HEK293T (cell line): ENCODE measurements at regions not wholly inside any gene's neighbourhood (a gene's known extent, or its start where the extent isn't known, plus 50 kb on each side); places are given as distances from the start of the nearest gene placed in this dataset.

Source experiments
- CTCF ChIA-PET: fragments of 350-600 bp; formaldehyde crosslinking; extraction: SDS; loops from one replicate; lab custom pipeline; 2021; ENCODE audit warnings: antibody characterized with exemption, inconsistent platforms; lab: Yijun Ruan, JAX
- POLR2A ChIA-PET: fragments of 350-600 bp; formaldehyde crosslinking; extraction: SDS; loops from one replicate; lab custom pipeline; 2020; ENCODE audit warnings: antibody characterized with exemption, inconsistent platforms; lab: Yijun Ruan, JAX
- DNase-seq: peaks from one replicate; pipeline ENCODE4 v3.0.0; 2012; ENCODE audit warnings: mixed read lengths; ENCODE audit errors: extremely low spot score
- ARNT ChIP-seq: fragments of 450-650 bp; IDR thresholded peaks from 2 replicates; pipeline ENCODE4 v1.6.1; 2017; ENCODE audit warnings: mild to moderate bottlenecking
- BHLHE40 ChIP-seq: fragments of 450-650 bp; IDR thresholded peaks from 2 replicates; pipeline ENCODE4 v1.6.1; 2016; ENCODE audit warnings: mild to moderate bottlenecking, moderate library complexity, borderline replicate concordance
- CTBP1 ChIP-seq: fragments of 450-650 bp; IDR thresholded peaks from 2 replicates; pipeline ENCODE4 v1.6.1; 2016; ENCODE audit warnings: borderline replicate concordance
- ELF4 ChIP-seq: fragments of 450-650 bp; IDR thresholded peaks from 2 replicates; pipeline ENCODE4 v1.6.1; 2017; ENCODE audit warnings: antibody characterized with exemption
- FOXA1 ChIP-seq: fragments of 450-650 bp; IDR thresholded peaks from 2 replicates; pipeline ENCODE4 v1.6.1; 2016; ENCODE audit warnings: mild to moderate bottlenecking
- FOXK2 ChIP-seq: fragments of 450-650 bp; IDR thresholded peaks from 2 replicates; pipeline ENCODE4 v1.6.1; 2016; ENCODE audit warnings: mild to moderate bottlenecking
- FOXM1 ChIP-seq: fragments of 450-650 bp; IDR thresholded peaks from 2 replicates; pipeline ENCODE4 v1.6.1; 2017; ENCODE audit warnings: mild to moderate bottlenecking, borderline replicate concordance
- HDGF ChIP-seq: fragments of 450-650 bp; IDR thresholded peaks from 2 replicates; pipeline ENCODE4 v1.6.1; 2017; ENCODE audit warnings: antibody characterized with exemption, borderline replicate concordance
- L3MBTL2 ChIP-seq: fragments of 450-650 bp; conservative IDR thresholded peaks from 2 replicates; pipeline ENCODE4 v1.6.1; 2016; ENCODE audit warnings: mild to moderate bottlenecking
- LEF1 ChIP-seq: fragments of 450-650 bp; IDR thresholded peaks from 2 replicates; pipeline ENCODE4 v1.6.1; 2017; ENCODE audit warnings: mild to moderate bottlenecking, borderline replicate concordance
- NFRKB ChIP-seq: fragments of 450-650 bp; IDR thresholded peaks from 2 replicates; pipeline ENCODE4 v1.6.1; 2016; ENCODE audit warnings: mild to moderate bottlenecking, moderate library complexity
- SP1 ChIP-seq: fragments of 450-650 bp; IDR thresholded peaks from 2 replicates; pipeline ENCODE4 v1.6.1; 2017
- SUZ12 ChIP-seq: fragments of 450-650 bp; IDR thresholded peaks from 2 replicates; pipeline ENCODE4 v1.6.1; 2016; ENCODE audit warnings: mild to moderate bottlenecking
- TARDBP ChIP-seq: fragments of 450-650 bp; IDR thresholded peaks from 2 replicates; pipeline ENCODE4 v1.6.1; 2016
- ZNF384 ChIP-seq: fragments of 450-650 bp; IDR thresholded peaks from 2 replicates; pipeline ENCODE4 v1.6.1; 2016
- TF ChIP-seq, protein P1 (sequence below): fragments of 450-650 bp; IDR thresholded peaks from 2 replicates; pipeline ENCODE4 v1.6.1; 2016

DNA sequence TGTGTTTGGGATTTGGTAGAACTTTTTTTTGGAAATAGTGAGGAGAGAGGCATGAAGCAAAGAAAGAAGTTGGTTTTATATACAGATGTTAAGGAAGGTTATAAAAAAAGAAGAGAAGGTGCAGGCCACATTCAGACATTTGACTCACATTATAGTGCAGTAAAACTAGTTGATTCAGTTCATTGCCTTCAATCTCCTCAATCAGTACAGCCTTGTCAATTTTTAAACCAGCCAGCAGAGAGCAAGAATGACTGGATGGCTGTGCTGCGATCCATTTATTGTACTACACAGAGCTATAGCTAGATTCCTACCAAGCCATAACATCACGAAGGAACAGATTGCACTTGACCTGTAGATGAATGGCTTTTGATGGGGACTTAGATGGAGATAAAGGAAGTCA is 79.7 kb upstream of the LSM6 start:
- POLR2A ChIA-PET, result no interaction called here
- TF ChIP-seq FOXA1 (no peak), HDGF (no peak), FOXK2 (no peak), CTBP1 (no peak), NFRKB (no peak), BHLHE40 (no peak), SUZ12 (no peak), L3MBTL2 (no peak), ARNT (no peak)
- TF ChIP-seq, protein P1, sequence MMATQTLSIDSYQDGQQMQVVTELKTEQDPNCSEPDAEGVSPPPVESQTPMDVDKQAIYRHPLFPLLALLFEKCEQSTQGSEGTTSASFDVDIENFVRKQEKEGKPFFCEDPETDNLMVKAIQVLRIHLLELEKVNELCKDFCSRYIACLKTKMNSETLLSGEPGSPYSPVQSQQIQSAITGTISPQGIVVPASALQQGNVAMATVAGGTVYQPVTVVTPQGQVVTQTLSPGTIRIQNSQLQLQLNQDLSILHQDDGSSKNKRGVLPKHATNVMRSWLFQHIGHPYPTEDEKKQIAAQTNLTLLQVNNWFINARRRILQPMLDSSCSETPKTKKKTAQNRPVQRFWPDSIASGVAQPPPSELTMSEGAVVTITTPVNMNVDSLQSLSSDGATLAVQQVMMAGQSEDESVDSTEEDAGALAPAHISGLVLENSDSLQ, result no peak
- DNase-seq, result no peak
- CTCF ChIA-PET, result interaction anchor here (0.5 to 2.4 kb wide), 10 partner anchors 8 to 208 kb away, joined by 3 to 7 read pairs (median 4); no protein-coding TSS in a partner anchor

DNA sequence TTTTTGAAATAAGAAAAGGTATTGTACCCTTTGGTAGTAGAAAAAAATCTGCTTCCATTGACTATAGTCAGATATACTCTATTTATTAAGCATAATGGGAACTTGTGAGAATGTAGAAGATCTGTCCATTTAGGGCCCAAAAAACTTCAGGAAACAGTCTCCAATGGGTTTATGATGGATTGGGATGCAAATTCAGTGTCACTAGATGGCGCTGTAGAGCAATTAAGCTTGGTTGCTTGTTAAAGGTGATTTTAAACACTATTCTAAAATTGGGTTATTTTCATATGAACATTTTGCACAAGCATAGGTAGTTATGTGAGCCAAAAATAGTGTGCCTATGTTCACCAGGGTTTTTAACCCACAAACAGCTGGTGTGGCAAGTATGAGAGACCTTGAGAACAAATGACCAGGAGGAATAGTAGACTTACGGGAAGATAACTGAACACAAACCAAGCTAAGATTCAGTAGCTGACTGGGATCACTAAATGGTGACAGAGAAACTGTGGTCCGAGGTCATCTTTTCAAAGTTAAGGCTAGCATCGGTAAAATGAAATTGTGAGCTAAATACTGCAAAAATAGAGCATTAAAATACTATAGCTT is 80.3 kb upstream of the LSM6 start:
- ChIA-PET CTCF (interaction anchor here (0.5 to 2.4 kb wide), 13 partner anchors 9 to 207 kb away, joined by 3 to 7 read pairs (median 4); no protein-coding TSS in a partner anchor), POLR2A (no interaction called here)
- TF ChIP-seq, protein P1, result no peak
- TF ChIP-seq ELF4, result no peak
- TF ChIP-seq BHLHE40, result no peak
- no peak for TF ChIP-seq FOXM1
- DNase-seq, result peak; percentile 31

DNA sequence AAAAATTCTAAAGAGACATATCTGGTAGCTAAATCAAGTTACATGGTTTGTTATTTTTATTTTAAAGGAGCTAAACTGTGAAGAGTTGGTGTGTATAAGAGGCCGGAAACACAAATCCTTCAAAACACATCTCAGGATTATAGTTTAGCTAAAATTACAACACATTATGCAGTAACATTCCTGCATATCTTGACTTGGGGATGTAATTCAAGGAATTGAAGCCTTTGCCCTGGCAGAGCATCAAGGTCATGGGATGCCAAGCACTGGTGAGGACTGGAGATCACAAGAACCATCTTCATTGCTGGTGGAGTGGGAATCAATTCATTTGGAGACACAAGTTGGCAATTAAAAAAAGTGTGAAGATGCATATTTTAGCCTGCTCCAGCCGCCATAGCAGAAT is 86.8 kb upstream of the LSM6 start:
- ChIA-PET CTCF (interaction anchor here (0.5 kb wide), 1 partner anchor 301 kb away, joined by 4 read pairs; no protein-coding TSS in a partner anchor), POLR2A (no interaction called here)
- no peak for TF ChIP-seq ELF4
- DNase-seq, result no peak

DNA sequence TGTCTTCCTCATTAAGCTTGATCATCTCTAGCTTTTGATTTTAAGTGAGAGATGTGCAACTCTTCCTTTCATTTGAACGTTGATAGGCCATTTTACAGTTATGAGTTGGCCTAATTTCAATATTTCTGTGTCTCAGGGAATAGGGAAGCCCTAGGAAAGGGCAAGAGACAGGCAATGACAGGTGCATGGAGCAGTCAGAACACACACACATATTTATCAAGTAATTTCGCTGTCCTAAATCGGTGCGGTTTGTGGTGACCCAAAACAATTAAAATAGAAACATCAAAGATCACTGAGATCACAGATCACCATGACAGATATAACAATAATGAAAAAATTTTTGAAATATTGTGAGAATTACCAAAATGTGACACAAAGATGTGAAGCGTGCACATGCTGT is 87.7 kb upstream of the LSM6 start:
- POLR2A ChIA-PET, result no interaction called here
- TF ChIP-seq, protein P1, result no peak
- TF ChIP-seq NFRKB, result no peak
- no peak for TF ChIP-seq SUZ12
- TF ChIP-seq ELF4, result no peak
- no peak for TF ChIP-seq TARDBP
- no peak for TF ChIP-seq LEF1
- CTCF ChIA-PET, result no interaction called here
- no peak for DNase-seq

DNA sequence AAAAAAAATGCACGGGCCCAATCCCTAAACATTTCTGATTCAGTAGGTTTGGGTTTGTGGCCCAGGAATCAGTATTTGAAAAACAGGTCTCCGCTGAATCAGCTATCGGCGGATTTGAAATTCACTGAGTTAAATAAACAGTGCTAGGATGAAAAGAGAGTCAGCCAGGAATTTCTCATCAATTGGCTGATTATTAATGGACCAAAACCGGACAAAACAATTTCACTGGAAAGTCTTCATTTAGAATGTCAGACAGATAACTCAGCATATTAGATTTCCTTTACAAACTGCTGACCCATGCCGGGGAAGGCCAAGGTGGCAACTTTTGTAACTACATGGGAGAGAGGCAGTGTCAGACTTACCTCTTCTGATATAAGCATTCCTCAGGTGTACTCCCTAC is 99.4 kb upstream of the LSM6 start:
- DNase-seq, result no peak
- TF ChIP-seq ZNF384, result no peak
- no peak for TF ChIP-seq TARDBP
- no peak for TF ChIP-seq L3MBTL2
- TF ChIP-seq NFRKB, result no peak
- TF ChIP-seq LEF1, result no peak
- TF ChIP-seq SP1, result no peak
- no peak for TF ChIP-seq ELF4
- TF ChIP-seq ARNT, result no peak
- TF ChIP-seq BHLHE40, result no peak
- no peak for TF ChIP-seq FOXK2
- TF ChIP-seq CTBP1, result no peak
- no peak for TF ChIP-seq FOXM1
- no peak for TF ChIP-seq SUZ12
- POLR2A ChIA-PET, result no interaction called here
- CTCF ChIA-PET, result no interaction called here

DNA sequence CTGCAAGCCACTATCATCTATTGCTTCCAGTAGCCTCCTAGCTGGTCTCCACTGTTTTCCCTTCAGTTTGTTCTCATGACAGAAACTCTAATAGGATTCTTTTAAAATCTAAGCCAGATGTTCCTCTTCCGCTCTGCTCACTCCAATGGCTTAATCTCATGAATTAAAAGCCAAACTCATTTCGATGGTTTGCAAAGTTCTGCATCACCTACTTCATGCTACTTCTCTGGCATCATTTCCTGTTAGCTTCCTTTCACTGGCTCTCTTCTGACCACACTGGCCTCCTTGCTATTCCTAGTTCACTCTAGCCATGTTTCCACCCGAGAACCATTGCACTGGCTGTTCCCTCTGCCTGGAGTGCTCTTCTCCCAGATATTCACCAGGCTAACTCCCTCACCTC is 102.0 kb upstream of the LSM6 start:
- POLR2A ChIA-PET, result no interaction called here
- CTCF ChIA-PET, result no interaction called here
- DNase-seq, result no peak
- TF ChIP-seq ELF4, result no peak
- TF ChIP-seq, protein P1, result no peak
- no peak for TF ChIP-seq HDGF
- no peak for TF ChIP-seq LEF1
- TF ChIP-seq NFRKB, result no peak
- TF ChIP-seq L3MBTL2, result no peak
- TF ChIP-seq TARDBP, result no peak
- no peak for TF ChIP-seq ZNF384
- TF ChIP-seq SUZ12, result no peak
- TF ChIP-seq BHLHE40, result no peak
- no peak for TF ChIP-seq FOXA1
- TF ChIP-seq CTBP1, result no peak
- TF ChIP-seq SP1, result no peak
- TF ChIP-seq ARNT, result no peak
- no peak for TF ChIP-seq FOXK2

DNA sequence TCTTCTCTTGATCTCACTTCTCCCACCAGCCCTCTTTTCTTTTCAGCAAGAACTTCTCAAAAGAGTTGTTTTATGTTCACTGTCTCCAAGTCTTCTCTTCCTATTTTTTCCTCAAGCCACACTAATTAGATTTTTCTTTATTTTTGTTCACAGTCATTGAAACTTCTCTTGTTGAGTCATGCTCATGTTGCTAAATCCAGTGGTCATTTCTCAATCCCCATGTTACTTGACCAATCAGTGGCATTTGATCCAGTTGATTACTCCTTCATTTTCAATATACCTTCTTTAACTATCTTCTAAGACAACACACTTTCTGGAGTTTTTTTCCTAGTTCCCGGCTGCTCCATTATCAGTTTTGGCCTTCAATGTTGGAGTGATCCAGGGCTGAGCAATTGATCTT is 103.1 kb upstream of the LSM6 start:
- TF ChIP-seq FOXM1 (no peak), BHLHE40 (no peak), L3MBTL2 (no peak), FOXK2 (no peak), FOXA1 (no peak), ELF4 (no peak), NFRKB (no peak), CTBP1 (no peak), SUZ12 (no peak), SP1 (no peak), LEF1 (no peak), ZNF384 (no peak), TARDBP (no peak), ARNT (no peak), HDGF (no peak)
- TF ChIP-seq, protein P1, result no peak
- no peak for DNase-seq
- POLR2A ChIA-PET, result no interaction called here

More for the DNA sequence above, 103.1 kb upstream of the LSM6 start:
- CTCF ChIA-PET, result no interaction called here
